HG03064 (cell line): ENCODE measurements at regions not wholly inside any gene's neighbourhood (a gene's known extent, or its start where the extent isn't known, plus 50 kb on each side); places are given as distances from the start of the nearest gene placed in this dataset.

Experiments used
- ATAC-seq: cut with Tn5 transposase; IDR thresholded peaks from one replicate; pipeline ENCODE4 v1.9.1; 2021; ENCODE audit warnings: low read depth; ENCODE audit not compliant: unreplicated experiment

- ATAC-seq, result no peak
Measured at GRCh38 chr2:176821350-176821749, 391.2 kb upstream of the HNRNPA3 start.

- ATAC-seq, result no peak
Measured at GRCh38 chr2:176822060-176822459, 390.5 kb upstream of the HNRNPA3 start.

GRCh38 chr2:176826356-176826755 lies 386.2 kb upstream of the HNRNPA3 start:
- ATAC-seq, result no peak

GRCh38 chr2:176826984-176827668 lies 385.5 kb upstream of the HNRNPA3 start:
- ATAC-seq, result no peak

GRCh38 chr2:176830362-176830761 lies 382.2 kb upstream of the HNRNPA3 start:
- no peak for ATAC-seq

- no peak for ATAC-seq
Measured at GRCh38 chr2:176832086-176832485, 380.5 kb upstream of the HNRNPA3 start.

- ATAC-seq, result no peak
Measured at GRCh38 chr2:176833671-176834070, 378.9 kb upstream of the HNRNPA3 start.

- no peak for ATAC-seq
Measured at GRCh38 chr2:176834226-176834625, 378.4 kb upstream of the HNRNPA3 start.

- no peak for ATAC-seq
Measured at GRCh38 chr2:176843208-176843607, 369.4 kb upstream of the HNRNPA3 start.

GRCh38 chr2:176844461-176844860 lies 368.1 kb upstream of the HNRNPA3 start:
- no peak for ATAC-seq

- no peak for ATAC-seq
Measured at GRCh38 chr2:176845718-176846117, 366.9 kb upstream of the HNRNPA3 start.

GRCh38 chr2:176847575-176847974 lies 365.0 kb upstream of the HNRNPA3 start:
- ATAC-seq, result no peak

GRCh38 chr2:176848844-176849243 lies 363.8 kb upstream of the HNRNPA3 start:
- no peak for ATAC-seq

GRCh38 chr2:176851200-176851888 lies 361.2 kb upstream of the HNRNPA3 start:
- no peak for ATAC-seq

GRCh38 chr2:176851889-176852483 lies 360.6 kb upstream of the HNRNPA3 start:
- ATAC-seq, result no peak

- no peak for ATAC-seq
Measured at GRCh38 chr2:176852667-176853066, 359.9 kb upstream of the HNRNPA3 start.

GRCh38 chr2:176854062-176854461 lies 358.5 kb upstream of the HNRNPA3 start:
- ATAC-seq, result no peak

- ATAC-seq, result no peak
Measured at GRCh38 chr2:176854878-176855277, 357.7 kb upstream of the HNRNPA3 start.

GRCh38 chr2:176856683-176857082 lies 355.9 kb upstream of the HNRNPA3 start:
- ATAC-seq, result no peak

GRCh38 chr2:176865336-176865735 lies 347.3 kb upstream of the HNRNPA3 start:
- ATAC-seq, result no peak

- no peak for ATAC-seq
Measured at GRCh38 chr2:176872406-176872805, 340.2 kb upstream of the HNRNPA3 start.

GRCh38 chr2:176873403-176873802 lies 339.2 kb upstream of the HNRNPA3 start:
- no peak for ATAC-seq
